ENCODE measurements at regions not wholly inside any gene's neighbourhood (a gene's known extent, or its start where the extent isn't known, plus 50 kb on each side); places are given as distances from the start of the nearest gene placed in this dataset.

DNA sequence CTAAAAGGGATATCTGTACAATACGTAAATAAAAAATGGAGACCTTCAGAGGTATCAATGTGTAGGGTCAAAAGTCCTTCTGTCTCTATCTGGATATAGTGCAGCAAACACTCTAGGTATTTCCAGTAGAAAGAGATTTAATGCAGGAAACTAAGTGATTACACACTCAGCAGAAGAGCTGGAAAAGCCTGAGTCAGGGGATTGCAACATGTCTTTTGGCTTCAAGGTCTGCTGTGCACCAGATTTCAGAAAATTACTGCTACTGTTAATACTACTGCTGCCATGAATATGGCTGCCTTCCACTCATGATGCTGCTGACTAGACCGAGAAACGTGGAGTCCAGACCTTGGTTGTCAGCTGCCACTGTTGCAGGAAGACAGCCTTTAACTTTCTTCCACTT, 94.9 kb upstream of the DLX6 start:
- H2BK120ac ChIP-seq (ENCODE audit: low read depth, low read length, poor library complexity, severe bottlenecking), result no peak overlapping the region
- no peak overlapping the region for H3K23ac ChIP-seq (ENCODE audit: insufficient read length, low read depth, low read length)
- no peaks in the 10 kb centered on the region for H3K4me1 Mint-ChIP-seq
- no peaks in the 10 kb centered on the region for H3K4me1 ChIP-seq (ENCODE audit: insufficient read depth, low read length)
- H3K56ac ChIP-seq (ENCODE audit: insufficient read length, low read depth, low read length), result no peak overlapping the region
- no peak overlapping the region for H4K5ac ChIP-seq (ENCODE audit: insufficient read length, low read depth, low read length)
- H3K9me3 ChIP-seq (ENCODE audit: control insufficient read depth, low read depth, low read length), result no peaks in the 10 kb centered on the region
- H2BK12ac ChIP-seq (ENCODE audit: insufficient read length, low read depth, low read length), result no peak overlapping the region
- no peak overlapping the region for H3K4me3 Mint-ChIP-seq
- peaks cover 3% of the 10 kb centered on the region for H3K27me3 Mint-ChIP-seq (ENCODE audit: low read depth)
- H3K4me2 ChIP-seq (ENCODE audit: insufficient read depth, insufficient read length, low read length), result no peak overlapping the region
- TF ChIP-seq, protein P1, sequence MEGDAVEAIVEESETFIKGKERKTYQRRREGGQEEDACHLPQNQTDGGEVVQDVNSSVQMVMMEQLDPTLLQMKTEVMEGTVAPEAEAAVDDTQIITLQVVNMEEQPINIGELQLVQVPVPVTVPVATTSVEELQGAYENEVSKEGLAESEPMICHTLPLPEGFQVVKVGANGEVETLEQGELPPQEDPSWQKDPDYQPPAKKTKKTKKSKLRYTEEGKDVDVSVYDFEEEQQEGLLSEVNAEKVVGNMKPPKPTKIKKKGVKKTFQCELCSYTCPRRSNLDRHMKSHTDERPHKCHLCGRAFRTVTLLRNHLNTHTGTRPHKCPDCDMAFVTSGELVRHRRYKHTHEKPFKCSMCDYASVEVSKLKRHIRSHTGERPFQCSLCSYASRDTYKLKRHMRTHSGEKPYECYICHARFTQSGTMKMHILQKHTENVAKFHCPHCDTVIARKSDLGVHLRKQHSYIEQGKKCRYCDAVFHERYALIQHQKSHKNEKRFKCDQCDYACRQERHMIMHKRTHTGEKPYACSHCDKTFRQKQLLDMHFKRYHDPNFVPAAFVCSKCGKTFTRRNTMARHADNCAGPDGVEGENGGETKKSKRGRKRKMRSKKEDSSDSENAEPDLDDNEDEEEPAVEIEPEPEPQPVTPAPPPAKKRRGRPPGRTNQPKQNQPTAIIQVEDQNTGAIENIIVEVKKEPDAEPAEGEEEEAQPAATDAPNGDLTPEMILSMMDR (conservative IDR thresholded peaks at IDR 0.05), result no peak
- H3K79me1 ChIP-seq (ENCODE audit: insufficient read depth, low read depth, low read length, poor library complexity, severe bottlenecking), result no peaks in the 10 kb centered on the region
- no CpG with 5 or more reads among the region's 3 CpGs for WGBS (ENCODE audit: extremely low coverage, insufficient read length, low lambda C conversion rate)
- H3K4ac ChIP-seq (ENCODE audit: low read depth, low read length), result no peak overlapping the region
- H3K23me2 ChIP-seq (ENCODE audit: insufficient read length, low read depth, low read length, poor library complexity, severe bottlenecking), result no peaks in the 10 kb centered on the region
- no peaks in the 10 kb centered on the region for H4K20me1 ChIP-seq (ENCODE audit: control insufficient read depth, insufficient read depth, insufficient read length)
- no peak overlapping the region for H3K27ac Mint-ChIP-seq
- no peaks in the 10 kb centered on the region for H3K27me3 ChIP-seq (ENCODE audit: insufficient read depth, low read length)
- no peak overlapping the region for H3T11ph ChIP-seq (ENCODE audit: low read length)
- no peak for DNase-seq
- H3K14ac ChIP-seq (ENCODE audit: insufficient read depth, low read length), result no peak overlapping the region
- no peak overlapping the region for H2AFZ ChIP-seq (ENCODE audit: low read length)
- no peak overlapping the region for H4K91ac ChIP-seq (ENCODE audit: insufficient read length, low read depth, low read length)
- H3K36me3 Mint-ChIP-seq (ENCODE audit: insufficient read depth in 1 of 3, low read depth in 3 of 3), result no peaks in the 10 kb centered on the region
- no peak overlapping the region for H3K18ac ChIP-seq (ENCODE audit: insufficient read length, low read depth, low read length)
- H3K79me2 ChIP-seq (ENCODE audit: insufficient read depth, low read length), result no peaks in the 10 kb centered on the region
- H2BK15ac ChIP-seq (ENCODE audit: low read depth, low read length), result no peak overlapping the region
- H3K9me3 Mint-ChIP-seq, result no peaks in the 10 kb centered on the region
- H2AK5ac ChIP-seq (ENCODE audit: insufficient read length, low read length), result no peak overlapping the region
- H2BK5ac ChIP-seq (ENCODE audit: insufficient read length, low read length), result no peak overlapping the region
- H2BK20ac ChIP-seq (ENCODE audit: low read depth, low read length, poor library complexity, severe bottlenecking), result no peak overlapping the region
- no peak overlapping the region for H3K9ac ChIP-seq (ENCODE audit: extremely low read depth, insufficient read length, low read length)
- no peak overlapping the region for H3K27ac ChIP-seq (ENCODE audit: insufficient read length, low read depth, low read length)
- H4K8ac ChIP-seq (replicated peaks; ENCODE audit: insufficient read length, low read depth, low read length), result no peak overlapping the region
